ENCODE measurements at regions not wholly inside any gene's neighbourhood (a gene's known extent, or its start where the extent isn't known, plus 50 kb on each side); places are given as distances from the start of the nearest gene placed in this dataset.
A peak's percentile ranks its signal among the peaks of the same experiment; 100 is the strongest.
"Not testable (repeated sequence)": the region's sequence is repeated elsewhere in the genome, so short reads cannot be mapped to it uniquely, and the experiment has no call there.

DNA sequence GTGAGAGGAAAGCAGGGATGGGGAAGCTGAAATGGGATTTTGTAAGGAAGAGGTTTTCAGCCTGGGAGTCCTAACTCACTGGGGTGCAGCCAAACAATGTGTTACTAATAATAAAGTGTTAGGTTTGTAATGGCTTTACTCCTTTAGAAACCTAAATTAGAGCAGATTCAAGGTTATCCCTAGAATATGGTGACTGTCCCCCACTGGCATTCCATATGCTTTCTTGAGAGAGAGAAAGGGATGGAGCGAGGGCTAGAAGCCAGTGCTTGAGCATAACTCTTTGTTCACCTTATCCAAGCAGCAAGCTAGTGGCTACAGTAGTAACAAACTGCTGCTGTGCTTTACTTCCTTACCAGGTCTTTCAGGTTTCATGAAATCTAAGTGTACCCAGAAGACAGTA is 249.1 kb upstream of the PGRMC2 start:
- peaks cover 9% of the 10 kb centered on the region; the same call in 1 of the 2 replicates for H3K4me1 ChIP-seq (replicated peaks; ENCODE audit: insufficient read depth)
- no peaks in the 10 kb centered on the region for H4K20me1 ChIP-seq (ENCODE audit: insufficient read depth)
- no TSS peak for BruUV-seq (replicated peaks)
- no peak overlapping the region for H3K27ac ChIP-seq
- H3K4me2 ChIP-seq = no peak overlapping the region
- TF ChIP-seq, protein P1, sequence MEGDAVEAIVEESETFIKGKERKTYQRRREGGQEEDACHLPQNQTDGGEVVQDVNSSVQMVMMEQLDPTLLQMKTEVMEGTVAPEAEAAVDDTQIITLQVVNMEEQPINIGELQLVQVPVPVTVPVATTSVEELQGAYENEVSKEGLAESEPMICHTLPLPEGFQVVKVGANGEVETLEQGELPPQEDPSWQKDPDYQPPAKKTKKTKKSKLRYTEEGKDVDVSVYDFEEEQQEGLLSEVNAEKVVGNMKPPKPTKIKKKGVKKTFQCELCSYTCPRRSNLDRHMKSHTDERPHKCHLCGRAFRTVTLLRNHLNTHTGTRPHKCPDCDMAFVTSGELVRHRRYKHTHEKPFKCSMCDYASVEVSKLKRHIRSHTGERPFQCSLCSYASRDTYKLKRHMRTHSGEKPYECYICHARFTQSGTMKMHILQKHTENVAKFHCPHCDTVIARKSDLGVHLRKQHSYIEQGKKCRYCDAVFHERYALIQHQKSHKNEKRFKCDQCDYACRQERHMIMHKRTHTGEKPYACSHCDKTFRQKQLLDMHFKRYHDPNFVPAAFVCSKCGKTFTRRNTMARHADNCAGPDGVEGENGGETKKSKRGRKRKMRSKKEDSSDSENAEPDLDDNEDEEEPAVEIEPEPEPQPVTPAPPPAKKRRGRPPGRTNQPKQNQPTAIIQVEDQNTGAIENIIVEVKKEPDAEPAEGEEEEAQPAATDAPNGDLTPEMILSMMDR (conservative IDR thresholded peaks at IDR 0.05) = no peak
- no peak for TF ChIP-seq EZH2 (IDR thresholded peaks at IDR 0.05; ENCODE audit: low read depth)
- H3K4me3 ChIP-seq = no peak overlapping the region
- ChIA-PET POLR2A (ENCODE audit: unreplicated experiment) (interaction anchor here (0.6 kb wide), 1 partner anchor 74 kb away, joined by 11 read pairs; no protein-coding TSS in a partner anchor), CTCF (no interaction called here)
- DNase-seq = no peak
- H3F3A ChIP-seq (ENCODE audit: insufficient read depth, low read depth) = no peaks in the 10 kb centered on the region
- no peaks in the 10 kb centered on the region for H3K9me3 ChIP-seq (ENCODE audit: insufficient read depth, low read depth)
- no peaks in the 10 kb centered on the region for H3K79me2 ChIP-seq (ENCODE audit: low read depth)
- no peak overlapping the region for H2AFZ ChIP-seq
- intact Hi-C loops (cut with micrococcal nuclease; ENCODE audit: unreplicated experiment) = no loop called here
- no peaks in the 10 kb centered on the region for H3K36me3 ChIP-seq (ENCODE audit: low read depth)
- H3K27me3 ChIP-seq (ENCODE audit: insufficient read depth, low read depth) = no peaks in the 10 kb centered on the region
- no peaks in the 10 kb centered on the region for H3K9me2 ChIP-seq (ENCODE audit: insufficient read depth)

DNA sequence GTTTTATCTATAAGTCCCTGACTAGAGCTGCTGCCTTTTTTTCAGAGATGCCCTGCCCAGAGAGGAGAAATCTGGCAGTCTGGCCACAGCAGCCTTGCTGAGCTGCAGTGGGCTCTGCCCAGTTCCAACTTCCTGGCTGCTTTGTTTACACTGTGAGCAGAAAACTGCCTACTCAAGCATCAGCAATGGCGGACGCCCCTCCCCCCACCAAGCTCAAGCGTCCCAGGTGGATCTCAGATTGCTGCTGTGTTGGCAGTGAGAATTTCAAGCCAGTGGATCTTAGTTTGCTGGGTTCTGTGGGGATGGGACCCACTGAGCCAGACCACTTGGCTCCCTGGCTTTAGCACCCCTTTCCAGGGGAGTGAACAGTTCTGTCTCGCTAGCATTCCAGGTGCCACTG is 247.9 kb upstream of the PGRMC2 start:
- DNase-seq; H3K9me2 ChIP-seq (ENCODE audit: insufficient read depth); H3K4me2 ChIP-seq; H3K36me3 ChIP-seq (ENCODE audit: low read depth); H4K20me1 ChIP-seq (ENCODE audit: insufficient read depth); H2AFZ ChIP-seq; H3F3A ChIP-seq (ENCODE audit: insufficient read depth, low read depth); intact Hi-C loops (cut with micrococcal nuclease; ENCODE audit: unreplicated experiment); H3K9me3 ChIP-seq (ENCODE audit: insufficient read depth, low read depth); CTCF ChIA-PET; H3K4me1 ChIP-seq (replicated peaks; ENCODE audit: insufficient read depth); H3K4me3 ChIP-seq; H3K79me2 ChIP-seq (ENCODE audit: low read depth); BruUV-seq (replicated peaks); H3K27me3 ChIP-seq (ENCODE audit: insufficient read depth, low read depth); H3K27ac ChIP-seq: not testable (repeated sequence)
- POLR2A ChIA-PET (ENCODE audit: unreplicated experiment) = interaction anchor here (0.6 to 0.7 kb wide), 2 partner anchors 11 to 33 kb away, joined by 8 to 13 read pairs; no protein-coding TSS in a partner anchor

DNA sequence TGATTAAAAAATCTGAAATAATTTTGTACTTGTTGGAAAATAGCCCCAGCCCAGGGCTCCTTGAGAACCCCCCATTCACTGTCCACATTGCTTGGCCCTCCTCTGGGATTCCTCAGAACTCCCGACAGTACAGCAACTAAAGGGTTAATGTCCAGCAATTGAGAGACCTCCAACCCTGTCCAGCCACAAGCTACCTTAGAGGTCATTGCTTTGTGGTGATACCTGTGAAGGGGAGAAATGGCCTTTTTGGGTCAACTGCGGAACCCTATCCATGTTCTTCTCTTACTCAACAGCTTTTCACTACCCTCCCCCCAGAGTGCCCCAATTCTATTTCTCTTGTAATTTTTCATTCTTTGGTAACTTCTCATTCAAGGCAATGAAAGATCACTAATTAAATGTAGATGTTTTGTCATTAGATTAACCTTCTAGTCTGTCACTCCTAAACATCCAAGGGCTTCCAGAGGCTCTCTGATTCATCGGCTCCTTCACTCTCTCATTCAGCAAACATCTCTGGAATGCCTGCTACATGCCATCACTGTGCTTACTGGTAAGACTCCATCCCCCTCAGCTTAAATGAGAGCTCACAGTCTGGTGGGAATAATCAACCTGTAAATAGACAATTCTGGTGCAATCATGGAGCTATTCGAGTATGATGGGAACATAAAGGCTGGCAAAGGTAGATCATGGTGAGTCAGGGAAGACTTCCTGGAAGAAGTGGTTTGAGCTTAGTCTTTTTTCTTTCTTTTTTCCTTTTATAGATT is 241.4 kb upstream of the PGRMC2 start:
- H3F3A ChIP-seq (ENCODE audit: insufficient read depth, low read depth) = peaks cover 30% of the 10 kb centered on the region
- H3K27ac ChIP-seq = peak overlapping the region; percentile 80
- POLR2A ChIA-PET (ENCODE audit: unreplicated experiment) = interaction anchor here (0.5 to 0.9 kb wide), 8 partner anchors 11 to 712 kb away, joined by 3 to 5 read pairs (median 4); no protein-coding TSS in a partner anchor
- CTCF ChIA-PET = interaction anchor here (0.6 to 1.5 kb wide), 3 partner anchors 12 to 281 kb away, joined by 3 to 5 read pairs (median 4); no protein-coding TSS in a partner anchor
- no peaks in the 10 kb centered on the region for H3K36me3 ChIP-seq (ENCODE audit: low read depth)
- H3K4me2 ChIP-seq = peak overlapping the region; percentile 60
- peaks cover 60% of the 10 kb centered on the region for H3K4me1 ChIP-seq (replicated peaks; ENCODE audit: insufficient read depth)
- DNase-seq = peak; percentile 65 to 97
- H4K20me1 ChIP-seq (ENCODE audit: insufficient read depth) = no peaks in the 10 kb centered on the region
- no peaks in the 10 kb centered on the region for H3K9me3 ChIP-seq (ENCODE audit: insufficient read depth, low read depth)
- TF ChIP-seq, protein P1 (conservative IDR thresholded peaks at IDR 0.05) = no peak
- no peak for TF ChIP-seq EZH2 (IDR thresholded peaks at IDR 0.05; ENCODE audit: low read depth)
- no peaks in the 10 kb centered on the region for H3K9me2 ChIP-seq (ENCODE audit: insufficient read depth)
- no peak overlapping the region for H2AFZ ChIP-seq
- H3K27me3 ChIP-seq (ENCODE audit: insufficient read depth, low read depth) = no peaks in the 10 kb centered on the region
- intact Hi-C loops (cut with micrococcal nuclease; ENCODE audit: unreplicated experiment) = loop anchor here (1.0 to 5.0 kb wide), 7 partner anchors 44 to 897 kb away; partner anchors contain the start of genes INTU, JADE1 and PGRMC2
- TSS peak; percentile 39 for BruUV-seq (replicated peaks)
- H3K79me2 ChIP-seq (ENCODE audit: low read depth) = no peaks in the 10 kb centered on the region
- H3K4me3 ChIP-seq = no peak overlapping the region
